Activated CD8-positive, alpha-beta memory T cell treated with anti-CD3 and anti-CD28 coated beads, Interleukin-2, amount 10 ng/mL, durations not matched to agents 7 days and 5 days (primary cell): ENCODE measurements at regions not wholly inside any gene's neighbourhood (a gene's known extent, or its start where the extent isn't known, plus 50 kb on each side); places are given as distances from the start of the nearest gene placed in this dataset.

ENCODE experiments used
- ATAC-seq: fragments of 150-1000 bp; cut with Tn5 transposase; one replicate; pipeline ENCODE4 v1.10.0; 2021; ENCODE audit warnings: moderate library complexity
- CTCF ChIA-PET: fragments of 350-600 bp; sonication (Branson Sonifier 250); formaldehyde crosslinking; loops from one replicate; lab custom pipeline; 2021; ENCODE audit warnings: antibody characterized with exemption; lab: Charles Lee
- DNase-seq: peaks from one replicate; pipeline ENCODE4 v3.0.0-alpha.2; 2020
- H3K27ac Mint-ChIP-seq: one replicate; pipeline ENCODE4 v1.8.0; 2021; ENCODE audit warnings: mild to moderate bottlenecking, mixed read lengths
- H3K27me3 Mint-ChIP-seq: one replicate; pipeline ENCODE4 v1.8.0; 2021; ENCODE audit warnings: mixed read lengths
- H3K36me3 Mint-ChIP-seq: one replicate; pipeline ENCODE4 v1.8.0; 2021; ENCODE audit warnings: mild to moderate bottlenecking, mixed read lengths
- H3K4me1 Mint-ChIP-seq: one replicate; pipeline ENCODE4 v1.8.0; 2021; ENCODE audit warnings: mixed read lengths
- H3K4me3 Mint-ChIP-seq: one replicate; pipeline ENCODE4 v1.8.0; 2021; ENCODE audit warnings: mild to moderate bottlenecking, moderate library complexity, mixed read lengths
- H3K9me3 Mint-ChIP-seq: one replicate; pipeline ENCODE4 v1.8.0; 2022; ENCODE audit warnings: low read depth, mixed read lengths

DNA sequence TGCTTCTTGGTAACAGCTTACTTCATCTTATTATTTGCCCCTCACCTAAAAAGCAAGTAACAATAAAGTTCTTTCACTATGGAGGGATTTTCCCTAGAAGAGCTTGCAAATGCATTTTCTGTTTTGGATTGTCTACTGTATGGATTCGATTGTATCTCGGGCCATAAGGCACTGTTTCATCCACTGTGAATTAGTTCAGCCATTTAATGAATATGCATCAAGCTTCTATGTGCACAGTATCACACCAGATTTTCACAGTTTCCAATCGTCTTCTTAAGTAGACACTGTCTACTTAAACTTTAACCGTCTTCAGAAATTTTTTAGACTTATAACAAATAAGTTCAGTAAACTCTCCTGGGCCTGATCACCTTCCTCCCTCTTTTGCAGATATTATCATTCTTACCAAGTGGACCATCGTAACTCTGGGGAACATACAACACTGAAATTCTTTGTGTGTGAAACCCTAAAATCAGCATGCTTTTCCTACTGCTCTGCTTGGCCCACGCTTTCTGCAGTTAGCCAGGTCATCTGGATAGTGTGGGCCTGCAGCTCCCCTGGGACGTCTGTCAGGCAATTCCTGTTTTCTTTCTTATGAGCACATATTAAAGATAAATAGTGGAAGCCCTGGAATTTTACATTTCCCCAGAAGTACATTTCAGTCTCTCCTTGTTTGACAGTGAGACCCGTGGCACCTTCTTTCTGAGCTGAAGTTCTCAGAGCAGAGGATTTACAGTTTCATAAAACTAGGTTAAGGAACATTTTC is 136.5 kb upstream of the PDE10A start:
- CTCF ChIA-PET: no interaction called here
- Mint-ChIP-seq H3K4me3 (no peak overlapping the region), H3K4me1 (peaks cover 2% of the 10 kb centered on the region), H3K9me3 (no peaks in the 10 kb centered on the region), H3K27me3 (peaks cover 9% of the 10 kb centered on the region), H3K27ac (no peak overlapping the region), H3K36me3 (peaks cover 2% of the 10 kb centered on the region)
- no peak for DNase-seq
- ATAC-seq: no peak

DNA sequence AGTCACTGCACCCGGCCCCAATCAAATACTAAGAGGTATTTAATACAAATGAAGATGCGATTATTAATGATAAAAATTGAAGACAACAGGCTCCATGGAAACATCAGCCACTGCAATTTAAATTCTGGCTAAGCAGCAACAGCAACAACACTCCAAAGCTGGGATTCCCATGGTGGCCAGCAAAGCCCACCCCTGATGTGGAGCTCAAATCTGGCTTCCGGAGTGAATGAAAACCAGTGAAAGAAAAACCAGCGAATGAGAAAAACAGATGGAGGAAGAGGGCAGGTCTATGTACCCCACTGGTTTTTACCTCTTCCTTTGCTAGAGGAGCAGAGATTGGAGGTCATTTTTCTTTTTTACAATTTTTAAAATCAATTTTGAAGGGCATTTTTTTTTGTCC is 135.9 kb upstream of the PDE10A start:
- Mint-ChIP-seq H3K27ac (no peak overlapping the region), H3K4me3 (no peak overlapping the region), H3K4me1 (no peaks in the 10 kb centered on the region), H3K36me3 (no peaks in the 10 kb centered on the region), H3K27me3 (peaks cover 4% of the 10 kb centered on the region), H3K9me3 (no peaks in the 10 kb centered on the region)
- DNase-seq (no peak), ATAC-seq (no peak)
- CTCF ChIA-PET: no interaction called here

GRCh38 chr6:165794179-165794601 is 131.1 kb upstream of the PDE10A start:
- ATAC-seq (no peak), DNase-seq (no peak)
- no peaks in the 10 kb centered on the region for H3K9me3 Mint-ChIP-seq
- H3K27ac Mint-ChIP-seq: no peak overlapping the region
- CTCF ChIA-PET: no interaction called here
- no peaks in the 10 kb centered on the region for H3K27me3 Mint-ChIP-seq
- H3K4me3 Mint-ChIP-seq: no peak overlapping the region
- no peaks in the 10 kb centered on the region for H3K36me3 Mint-ChIP-seq
- no peaks in the 10 kb centered on the region for H3K4me1 Mint-ChIP-seq

GRCh38 chr6:165793287-165793825 is 130.3 kb upstream of the PDE10A start:
- H3K36me3 Mint-ChIP-seq: no peaks in the 10 kb centered on the region
- H3K4me1 Mint-ChIP-seq: no peaks in the 10 kb centered on the region
- no peaks in the 10 kb centered on the region for H3K9me3 Mint-ChIP-seq
- H3K27ac Mint-ChIP-seq: no peak overlapping the region
- no peaks in the 10 kb centered on the region for H3K27me3 Mint-ChIP-seq
- CTCF ChIA-PET: no interaction called here
- ATAC-seq (no peak), DNase-seq (no peak)
- no peak overlapping the region for H3K4me3 Mint-ChIP-seq

DNA sequence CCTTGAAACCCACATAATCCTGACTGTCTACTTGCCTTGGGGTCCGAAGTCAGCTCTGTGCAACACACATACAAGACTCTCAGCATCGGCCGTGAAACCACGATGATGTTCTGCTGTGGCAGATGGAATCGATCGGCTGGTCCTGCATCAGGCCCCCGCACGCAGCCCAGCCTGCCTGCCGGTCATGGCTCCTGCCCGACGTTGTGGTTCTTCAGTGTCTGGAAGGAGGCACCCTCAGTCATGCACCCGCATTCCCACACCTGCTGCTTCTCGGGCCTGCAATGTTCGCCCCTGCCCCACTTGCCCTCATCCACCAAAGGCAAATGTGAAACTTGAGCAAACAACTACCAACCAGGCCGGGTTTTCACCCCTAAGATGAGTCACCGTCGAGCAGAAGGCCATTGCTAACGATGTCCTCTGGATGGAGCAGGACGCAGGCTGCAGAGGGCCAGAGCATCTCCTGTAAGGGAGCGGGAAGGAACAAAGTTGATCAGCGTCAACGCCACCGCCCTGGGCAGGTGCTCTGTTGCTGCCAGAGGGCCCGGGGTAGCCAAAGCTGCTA is 128.9 kb upstream of the PDE10A start:
- Mint-ChIP-seq H3K36me3 (no peaks in the 10 kb centered on the region), H3K4me1 (no peaks in the 10 kb centered on the region), H3K9me3 (no peaks in the 10 kb centered on the region), H3K27ac (no peak overlapping the region), H3K4me3 (no peak overlapping the region), H3K27me3 (no peaks in the 10 kb centered on the region)
- no peak for DNase-seq
- ATAC-seq: no peak
- CTCF ChIA-PET: no interaction called here

DNA sequence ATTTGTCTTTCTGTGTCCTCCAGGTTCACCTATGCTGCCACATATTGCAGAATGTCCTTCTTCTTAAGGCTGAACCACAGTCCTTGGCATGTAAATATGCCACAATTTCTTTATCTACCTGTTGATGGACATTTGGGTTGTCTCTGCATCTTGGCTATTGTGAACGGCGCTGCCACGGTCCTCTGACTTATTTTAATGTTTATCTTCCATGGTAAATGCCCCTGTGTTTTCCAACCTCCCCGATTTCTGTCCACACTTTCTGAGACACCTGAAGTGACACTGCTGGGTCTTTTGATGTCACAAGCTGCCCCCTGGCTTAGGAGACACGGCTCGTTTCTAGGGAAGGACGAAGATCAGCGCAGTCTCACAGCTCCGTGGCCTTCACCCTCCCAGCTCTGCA is 128.3 kb upstream of the PDE10A start:
- no peaks in the 10 kb centered on the region for H3K36me3 Mint-ChIP-seq
- DNase-seq (no peak), ATAC-seq (no peak)
- no peak overlapping the region for H3K27ac Mint-ChIP-seq
- H3K4me3 Mint-ChIP-seq: no peak overlapping the region
- H3K27me3 Mint-ChIP-seq: no peaks in the 10 kb centered on the region
- no peaks in the 10 kb centered on the region for H3K4me1 Mint-ChIP-seq
- CTCF ChIA-PET: no interaction called here
- no peaks in the 10 kb centered on the region for H3K9me3 Mint-ChIP-seq

GRCh38 chr6:165782812-165783211 is 119.8 kb upstream of the PDE10A start:
- CTCF ChIA-PET: no interaction called here
- H3K27ac Mint-ChIP-seq: no peak overlapping the region
- no peak for ATAC-seq
- no peaks in the 10 kb centered on the region for H3K9me3 Mint-ChIP-seq
- no peaks in the 10 kb centered on the region for H3K36me3 Mint-ChIP-seq
- peaks cover 2% of the 10 kb centered on the region for H3K27me3 Mint-ChIP-seq
- no peak for DNase-seq
- H3K4me3 Mint-ChIP-seq: no peak overlapping the region
- no peaks in the 10 kb centered on the region for H3K4me1 Mint-ChIP-seq

DNA sequence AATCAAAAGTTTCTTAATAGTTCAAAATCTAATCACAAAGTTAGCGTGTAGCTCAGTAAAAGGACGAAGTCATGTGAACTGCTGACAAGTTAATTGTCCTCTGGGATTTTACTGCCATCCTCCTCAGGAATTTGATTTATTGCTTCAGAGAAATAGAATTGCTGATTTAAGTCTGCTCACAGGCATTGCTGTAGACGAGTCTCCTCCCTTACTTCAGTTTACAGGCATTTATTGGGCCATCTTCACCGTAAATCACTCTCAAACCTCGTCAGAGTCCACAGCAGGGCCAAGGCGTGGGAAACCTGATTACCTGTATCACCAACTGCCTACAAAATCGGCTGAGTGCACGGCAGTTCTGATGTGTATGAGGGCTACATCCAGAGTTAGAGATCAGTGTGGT is 119.1 kb upstream of the PDE10A start:
- peaks cover 2% of the 10 kb centered on the region for H3K27me3 Mint-ChIP-seq
- H3K27ac Mint-ChIP-seq: no peak overlapping the region
- no peaks in the 10 kb centered on the region for H3K36me3 Mint-ChIP-seq
- ATAC-seq: no peak
- H3K4me1 Mint-ChIP-seq: no peaks in the 10 kb centered on the region
- no peak overlapping the region for H3K4me3 Mint-ChIP-seq
- H3K9me3 Mint-ChIP-seq: no peaks in the 10 kb centered on the region
- CTCF ChIA-PET: no interaction called here
- no peak for DNase-seq

DNA sequence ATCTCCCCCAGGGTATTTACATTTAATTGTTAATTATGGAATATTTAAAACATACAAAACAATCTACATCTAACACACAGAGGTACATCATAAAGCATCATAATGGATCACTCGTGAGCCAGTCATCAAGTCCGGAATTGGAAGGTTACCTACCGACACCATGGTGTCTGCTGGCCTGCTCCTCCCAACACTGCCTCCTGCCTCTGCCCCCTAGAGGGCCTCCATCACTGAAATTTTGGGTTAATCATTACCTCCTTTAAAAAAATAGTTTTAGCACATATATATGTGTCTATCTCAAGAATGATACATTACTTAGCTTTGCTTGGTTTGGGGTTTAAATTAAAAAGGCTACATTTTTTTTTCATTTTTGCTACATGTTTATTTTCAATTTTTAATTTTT is 114.6 kb upstream of the PDE10A start:
- CTCF ChIA-PET: no interaction called here
- Mint-ChIP-seq H3K27ac (no peak overlapping the region), H3K9me3 (no peaks in the 10 kb centered on the region), H3K4me1 (peaks cover 4% of the 10 kb centered on the region), H3K27me3 (peaks cover 17% of the 10 kb centered on the region), H3K36me3 (no peaks in the 10 kb centered on the region), H3K4me3 (no peak overlapping the region)
- ATAC-seq (no peak), DNase-seq (no peak)

GRCh38 chr6:165776691-165777090 is 113.7 kb upstream of the PDE10A start:
- no peak for ATAC-seq
- no peaks in the 10 kb centered on the region for H3K36me3 Mint-ChIP-seq

GRCh38 chr6:165775721-165776120 is 112.7 kb upstream of the PDE10A start:
- Mint-ChIP-seq H3K4me3 (no peak overlapping the region), H3K27me3 (peaks cover 15% of the 10 kb centered on the region), H3K36me3 (no peaks in the 10 kb centered on the region), H3K27ac (no peak overlapping the region), H3K9me3 (no peaks in the 10 kb centered on the region), H3K4me1 (peaks cover 4% of the 10 kb centered on the region)
- no peak for DNase-seq
- CTCF ChIA-PET: interaction anchor here (1.2 kb wide), 1 partner anchor 46 kb away, joined by 3 read pairs; no protein-coding TSS in a partner anchor
- ATAC-seq: no peak

More at GRCh38 chr6:165776691-165777090, 113.7 kb upstream of the PDE10A start:
- Mint-ChIP-seq H3K27ac (no peak overlapping the region), H3K4me3 (no peak overlapping the region), H3K9me3 (no peaks in the 10 kb centered on the region), H3K27me3 (peaks cover 15% of the 10 kb centered on the region), H3K4me1 (peaks cover 4% of the 10 kb centered on the region)
- DNase-seq: no peak
- CTCF ChIA-PET: interaction anchor here (1.2 kb wide), 1 partner anchor 47 kb away, joined by 3 read pairs; no protein-coding TSS in a partner anchor

GRCh38 chr6:165774903-165775601 is 112.0 kb upstream of the PDE10A start:
- ATAC-seq: no peak
- no peaks in the 10 kb centered on the region for H3K9me3 Mint-ChIP-seq
- CTCF ChIA-PET: no interaction called here
- H3K4me3 Mint-ChIP-seq: no peak overlapping the region
- DNase-seq: no peak
- H3K27ac Mint-ChIP-seq: no peak overlapping the region
- H3K27me3 Mint-ChIP-seq: peaks cover 15% of the 10 kb centered on the region
- peaks cover 4% of the 10 kb centered on the region for H3K4me1 Mint-ChIP-seq
- H3K36me3 Mint-ChIP-seq: no peaks in the 10 kb centered on the region

- DNase-seq: no peak
- no peaks in the 10 kb centered on the region for H3K9me3 Mint-ChIP-seq
- H3K27me3 Mint-ChIP-seq: peaks cover 10% of the 10 kb centered on the region
- H3K4me1 Mint-ChIP-seq: peaks cover 2% of the 10 kb centered on the region
- no peak overlapping the region for H3K27ac Mint-ChIP-seq
- H3K4me3 Mint-ChIP-seq: no peak overlapping the region
- no peaks in the 10 kb centered on the region for H3K36me3 Mint-ChIP-seq
- CTCF ChIA-PET: no interaction called here
- no peak for ATAC-seq
These were observed 107.5 kb upstream of the PDE10A start for GRCh38 chr6:165770397-165771082.
